ENCODE measurements at regions not wholly inside any gene's neighbourhood (a gene's known extent, or its start where the extent isn't known, plus 50 kb on each side); places are given as distances from the start of the nearest gene placed in this dataset.

GRCh38 chr16:60640038-60640437, 1396.2 kb downstream of the CDH8 start:
- TF ChIP-seq CTCF (IDR thresholded peaks at IDR 0.05; ENCODE audit: poor library complexity, severe bottlenecking), result no peak
- no peak for TF ChIP-seq EP300 (conservative IDR thresholded peaks at IDR 0.05; ENCODE audit: poor library complexity, severe bottlenecking)

Measured in neural cell (in vitro differentiated cells).